Activated T-helper 2 cell treated with anti-CD3 and anti-CD28 coated beads, Interferon-gamma antibody, Interleukin-2, Interleukin-4, amounts not matched to agents 10 μg/mL and 5 μg/mL and 100 μg/mL, durations not matched to agents 14 hours and 24 hours and 36 hours (primary cell): ENCODE measurements at regions not wholly inside any gene's neighbourhood (a gene's known extent, or its start where the extent isn't known, plus 50 kb on each side); places are given as distances from the start of the nearest gene placed in this dataset.

ENCODE experiments used
- DNase-seq: peaks from one replicate; pipeline ENCODE4 v3.0.0; 2021; ENCODE audit warnings: low spot score
- H3K27ac Mint-ChIP-seq: one replicate; pipeline ENCODE4 v1.8.0; 2021; ENCODE audit warnings: mixed read lengths
- H3K27me3 Mint-ChIP-seq: one replicate; pipeline ENCODE4 v1.8.0; 2021; ENCODE audit warnings: low read depth, mixed read lengths
- H3K36me3 Mint-ChIP-seq: one replicate; pipeline ENCODE4 v1.8.0; 2021; ENCODE audit warnings: low read depth, mixed read lengths
- H3K4me1 Mint-ChIP-seq: one replicate; pipeline ENCODE4 v1.8.0; 2021; ENCODE audit warnings: low read depth, mixed read lengths
- H3K4me3 Mint-ChIP-seq: one replicate; pipeline ENCODE4 v1.8.0; 2021; ENCODE audit warnings: low read depth, mild to moderate bottlenecking, moderate library complexity, mixed read lengths
- H3K9me3 Mint-ChIP-seq: one replicate; pipeline ENCODE4 v1.8.0; 2021; ENCODE audit warnings: mixed read lengths
- intact Hi-C: fragments of 100-400 bp; cut with micrococcal nuclease; formaldehyde crosslinking; loops from one replicate; pipeline ENCODE4 v1.15.1; 2023

GRCh38 chr2:196410008-196410407 lies 229.5 kb upstream of the CCDC150 start:
- intact Hi-C loops, result no loop called here
- no peaks in the 10 kb centered on the region for H3K36me3 Mint-ChIP-seq
- no peaks in the 10 kb centered on the region for H3K9me3 Mint-ChIP-seq
- peaks cover 5% of the 10 kb centered on the region for H3K27me3 Mint-ChIP-seq
- peaks cover under 1% of the 10 kb centered on the region for H3K4me1 Mint-ChIP-seq
- no peak overlapping the region for H3K27ac Mint-ChIP-seq
- H3K4me3 Mint-ChIP-seq, result no peak overlapping the region
- no peak for DNase-seq

- Mint-ChIP-seq H3K27ac (no peak overlapping the region), H3K4me3 (no peak overlapping the region), H3K9me3 (no peaks in the 10 kb centered on the region), H3K4me1 (peaks cover 6% of the 10 kb centered on the region), H3K27me3 (peaks cover 6% of the 10 kb centered on the region), H3K36me3 (no peaks in the 10 kb centered on the region)
- no peak for DNase-seq
- intact Hi-C loops, result no loop called here
Observed at GRCh38 chr2:196413821-196414274, 225.7 kb upstream of the CCDC150 start.

GRCh38 chr2:196415384-196415783 lies 224.1 kb upstream of the CCDC150 start:
- H3K27ac Mint-ChIP-seq, result no peak overlapping the region
- DNase-seq, result no peak
- H3K36me3 Mint-ChIP-seq, result no peaks in the 10 kb centered on the region
- H3K4me1 Mint-ChIP-seq, result peaks cover 6% of the 10 kb centered on the region
- intact Hi-C loops, result no loop called here
- H3K4me3 Mint-ChIP-seq, result peak overlapping the region; percentile 9
- no peaks in the 10 kb centered on the region for H3K9me3 Mint-ChIP-seq
- peaks cover 11% of the 10 kb centered on the region for H3K27me3 Mint-ChIP-seq

GRCh38 chr2:196420143-196420542 lies 219.4 kb upstream of the CCDC150 start:
- no peak for DNase-seq
- intact Hi-C loops, result no loop called here
- no peak overlapping the region for H3K27ac Mint-ChIP-seq
- no peaks in the 10 kb centered on the region for H3K9me3 Mint-ChIP-seq
- no peaks in the 10 kb centered on the region for H3K36me3 Mint-ChIP-seq
- H3K4me3 Mint-ChIP-seq, result no peak overlapping the region
- peaks cover 14% of the 10 kb centered on the region for H3K27me3 Mint-ChIP-seq
- H3K4me1 Mint-ChIP-seq, result peaks cover 4% of the 10 kb centered on the region

GRCh38 chr2:196421880-196422279 lies 217.6 kb upstream of the CCDC150 start:
- Mint-ChIP-seq H3K27ac (no peak overlapping the region), H3K27me3 (peaks cover 9% of the 10 kb centered on the region), H3K4me1 (peaks cover 3% of the 10 kb centered on the region), H3K36me3 (no peaks in the 10 kb centered on the region), H3K4me3 (no peak overlapping the region), H3K9me3 (no peaks in the 10 kb centered on the region)
- intact Hi-C loops, result no loop called here
- DNase-seq, result no peak

- no peak overlapping the region for H3K4me3 Mint-ChIP-seq
- H3K4me1 Mint-ChIP-seq, result peaks cover 3% of the 10 kb centered on the region
- H3K27ac Mint-ChIP-seq, result no peak overlapping the region
- peaks cover 9% of the 10 kb centered on the region for H3K27me3 Mint-ChIP-seq
- no peaks in the 10 kb centered on the region for H3K36me3 Mint-ChIP-seq
- no peak for DNase-seq
- H3K9me3 Mint-ChIP-seq, result no peaks in the 10 kb centered on the region
- intact Hi-C loops, result no loop called here
Observed at GRCh38 chr2:196422361-196422760, 217.2 kb upstream of the CCDC150 start.

- intact Hi-C loops, result no loop called here
- Mint-ChIP-seq H3K27ac (no peak overlapping the region), H3K9me3 (no peaks in the 10 kb centered on the region), H3K36me3 (no peaks in the 10 kb centered on the region), H3K27me3 (peaks cover 18% of the 10 kb centered on the region), H3K4me3 (no peak overlapping the region), H3K4me1 (peaks cover 7% of the 10 kb centered on the region)
- no peak for DNase-seq
Observed at GRCh38 chr2:196426122-196426521, 213.4 kb upstream of the CCDC150 start.

- Mint-ChIP-seq H3K4me1 (peaks cover 7% of the 10 kb centered on the region), H3K27me3 (peaks cover 18% of the 10 kb centered on the region), H3K27ac (no peak overlapping the region), H3K9me3 (no peaks in the 10 kb centered on the region), H3K4me3 (no peak overlapping the region), H3K36me3 (no peaks in the 10 kb centered on the region)
- intact Hi-C loops, result no loop called here
- no peak for DNase-seq
Observed at GRCh38 chr2:196427986-196428634, 211.4 kb upstream of the CCDC150 start.

- no peaks in the 10 kb centered on the region for H3K9me3 Mint-ChIP-seq
- DNase-seq, result no peak
- H3K4me1 Mint-ChIP-seq, result peaks cover 4% of the 10 kb centered on the region
- H3K36me3 Mint-ChIP-seq, result no peaks in the 10 kb centered on the region
- H3K4me3 Mint-ChIP-seq, result no peak overlapping the region
- intact Hi-C loops, result no loop called here
- no peak overlapping the region for H3K27ac Mint-ChIP-seq
- peaks cover 21% of the 10 kb centered on the region for H3K27me3 Mint-ChIP-seq
Observed at GRCh38 chr2:196431076-196431475, 208.4 kb upstream of the CCDC150 start.

GRCh38 chr2:196431957-196432356 lies 207.6 kb upstream of the CCDC150 start:
- H3K27ac Mint-ChIP-seq, result no peak overlapping the region
- no peaks in the 10 kb centered on the region for H3K9me3 Mint-ChIP-seq
- no peak overlapping the region for H3K4me3 Mint-ChIP-seq
- no peaks in the 10 kb centered on the region for H3K36me3 Mint-ChIP-seq
- intact Hi-C loops, result no loop called here
- peaks cover 4% of the 10 kb centered on the region for H3K4me1 Mint-ChIP-seq
- H3K27me3 Mint-ChIP-seq, result peaks cover 22% of the 10 kb centered on the region
- DNase-seq, result no peak

- Mint-ChIP-seq H3K4me1 (peaks cover 3% of the 10 kb centered on the region), H3K27ac (no peak overlapping the region), H3K9me3 (no peaks in the 10 kb centered on the region), H3K36me3 (no peaks in the 10 kb centered on the region), H3K4me3 (no peak overlapping the region), H3K27me3 (peaks cover 29% of the 10 kb centered on the region)
- no peak for DNase-seq
- intact Hi-C loops, result no loop called here
Observed at GRCh38 chr2:196433116-196433515, 206.4 kb upstream of the CCDC150 start.

- peaks cover 32% of the 10 kb centered on the region for H3K27me3 Mint-ChIP-seq
- intact Hi-C loops, result no loop called here
- no peak overlapping the region for H3K27ac Mint-ChIP-seq
- H3K36me3 Mint-ChIP-seq, result no peaks in the 10 kb centered on the region
- H3K4me3 Mint-ChIP-seq, result no peak overlapping the region
- H3K9me3 Mint-ChIP-seq, result no peaks in the 10 kb centered on the region
- H3K4me1 Mint-ChIP-seq, result no peaks in the 10 kb centered on the region
- DNase-seq, result no peak
Observed at GRCh38 chr2:196434217-196434616, 205.3 kb upstream of the CCDC150 start.

GRCh38 chr2:196435189-196435588 lies 204.3 kb upstream of the CCDC150 start:
- no peak for DNase-seq
- no peaks in the 10 kb centered on the region for H3K4me1 Mint-ChIP-seq
- no peaks in the 10 kb centered on the region for H3K9me3 Mint-ChIP-seq
- H3K27ac Mint-ChIP-seq, result no peak overlapping the region
- H3K4me3 Mint-ChIP-seq, result no peak overlapping the region
- H3K36me3 Mint-ChIP-seq, result no peaks in the 10 kb centered on the region
- intact Hi-C loops, result no loop called here
- H3K27me3 Mint-ChIP-seq, result peaks cover 32% of the 10 kb centered on the region

- Mint-ChIP-seq H3K4me1 (no peaks in the 10 kb centered on the region), H3K4me3 (no peak overlapping the region), H3K27ac (no peak overlapping the region), H3K9me3 (no peaks in the 10 kb centered on the region), H3K27me3 (peaks cover 22% of the 10 kb centered on the region), H3K36me3 (no peaks in the 10 kb centered on the region)
- intact Hi-C loops, result no loop called here
- no peak for DNase-seq
Observed at GRCh38 chr2:196437626-196438025, 201.9 kb upstream of the CCDC150 start.
